GM21737 (cell line): ENCODE measurements at regions not wholly inside any gene's neighbourhood (a gene's known extent, or its start where the extent isn't known, plus 50 kb on each side); places are given as distances from the start of the nearest gene placed in this dataset.

Experiments
- ATAC-seq: cut with Tn5 transposase; IDR thresholded peaks from one replicate; pipeline ENCODE4 v1.9.1; 2021; ENCODE audit warnings: mild to moderate bottlenecking, moderate library complexity; ENCODE audit not compliant: unreplicated experiment

- no peak for ATAC-seq
These were observed 410.9 kb upstream of the B3GAT1 start for GRCh38 chr11:134822897-134823296.

- ATAC-seq = no peak
These were observed 409.4 kb upstream of the B3GAT1 start for GRCh38 chr11:134821422-134821821.

- no peak for ATAC-seq
These were observed 407.0 kb upstream of the B3GAT1 start for GRCh38 chr11:134819041-134819440.

- no peak for ATAC-seq
These were observed 406.5 kb upstream of the B3GAT1 start for GRCh38 chr11:134818516-134818915.

GRCh38 chr11:134815404-134815803 is 403.4 kb upstream of the B3GAT1 start:
- no peak for ATAC-seq

- ATAC-seq = no peak
These were observed 396.0 kb upstream of the B3GAT1 start for GRCh38 chr11:134807997-134808396.

- no peak for ATAC-seq
These were observed 390.6 kb upstream of the B3GAT1 start for GRCh38 chr11:134802598-134802997.

- no peak for ATAC-seq
These were observed 390.1 kb upstream of the B3GAT1 start for GRCh38 chr11:134802116-134802515.

- no peak for ATAC-seq
These were observed 389.5 kb upstream of the B3GAT1 start for GRCh38 chr11:134801570-134801969.

- no peak for ATAC-seq
These were observed 388.8 kb upstream of the B3GAT1 start for GRCh38 chr11:134800826-134801225.

- ATAC-seq = no peak
These were observed 388.1 kb upstream of the B3GAT1 start for GRCh38 chr11:134800130-134800529.

GRCh38 chr11:134799386-134799785 is 387.3 kb upstream of the B3GAT1 start:
- no peak for ATAC-seq

GRCh38 chr11:134797411-134798089 is 385.5 kb upstream of the B3GAT1 start:
- ATAC-seq = no peak

GRCh38 chr11:134795017-134795416 is 383.0 kb upstream of the B3GAT1 start:
- no peak for ATAC-seq

- no peak for ATAC-seq
These were observed 382.1 kb upstream of the B3GAT1 start for GRCh38 chr11:134794192-134794591.

- no peak for ATAC-seq
These were observed 380.6 kb upstream of the B3GAT1 start for GRCh38 chr11:134792677-134793076.

GRCh38 chr11:134792044-134792443 is 380.0 kb upstream of the B3GAT1 start:
- ATAC-seq = no peak

GRCh38 chr11:134791102-134791501 is 379.1 kb upstream of the B3GAT1 start:
- ATAC-seq = no peak

GRCh38 chr11:134789104-134789503 is 377.1 kb upstream of the B3GAT1 start:
- no peak for ATAC-seq

GRCh38 chr11:134786636-134787035 is 374.6 kb upstream of the B3GAT1 start:
- no peak for ATAC-seq

- ATAC-seq = no peak
These were observed 373.7 kb upstream of the B3GAT1 start for GRCh38 chr11:134785660-134786284.

- ATAC-seq = no peak
These were observed 373.0 kb upstream of the B3GAT1 start for GRCh38 chr11:134785059-134785458.

- no peak for ATAC-seq
These were observed 372.5 kb upstream of the B3GAT1 start for GRCh38 chr11:134784568-134784967.
